GM18517 (cell line): ENCODE measurements at regions not wholly inside any gene's neighbourhood (a gene's known extent, or its start where the extent isn't known, plus 50 kb on each side); places are given as distances from the start of the nearest gene placed in this dataset.
"Not testable (repeated sequence)": the region's sequence is repeated elsewhere in the genome, so short reads cannot be mapped to it uniquely, and the experiment has no call there.

Source experiments
- ATAC-seq: cut with Tn5 transposase; IDR thresholded peaks from one replicate; pipeline ENCODE4 v1.9.1; 2021; ENCODE audit warnings: mild to moderate bottlenecking, moderate library complexity; ENCODE audit not compliant: unreplicated experiment

GRCh38 chr6:139895205-139895793, 520.9 kb upstream of the CITED2 start:
- ATAC-seq, result no peak

- no peak for ATAC-seq
Observed at GRCh38 chr6:139894271-139894670, 519.8 kb upstream of the CITED2 start.

- ATAC-seq, result no peak
Observed at GRCh38 chr6:139891471-139891870, 517.0 kb upstream of the CITED2 start.

GRCh38 chr6:139888681-139889122, 514.3 kb upstream of the CITED2 start:
- no peak for ATAC-seq

- no peak for ATAC-seq
Observed at GRCh38 chr6:139887275-139887674, 512.8 kb upstream of the CITED2 start.

- ATAC-seq, result no peak
Observed at GRCh38 chr6:139886396-139886795, 511.9 kb upstream of the CITED2 start.

GRCh38 chr6:139885909-139886308, 511.5 kb upstream of the CITED2 start:
- no peak for ATAC-seq

- no peak for ATAC-seq
Observed at GRCh38 chr6:139883776-139884175, 509.3 kb upstream of the CITED2 start.

GRCh38 chr6:139882977-139883728, 508.7 kb upstream of the CITED2 start:
- peak; percentile 45 for ATAC-seq

- ATAC-seq, result no peak
Observed at GRCh38 chr6:139882234-139882633, 507.8 kb upstream of the CITED2 start.

GRCh38 chr6:139881728-139882211, 507.3 kb upstream of the CITED2 start:
- ATAC-seq, result peak; percentile 86

- no peak for ATAC-seq
Observed at GRCh38 chr6:139881236-139881635, 506.8 kb upstream of the CITED2 start.

- no peak for ATAC-seq
Observed at GRCh38 chr6:139879823-139880356, 505.4 kb upstream of the CITED2 start.

- not testable (repeated sequence) for ATAC-seq
Observed at GRCh38 chr6:139879241-139879640, 504.8 kb upstream of the CITED2 start.

- no peak for ATAC-seq
Observed at GRCh38 chr6:139877828-139878405, 503.5 kb upstream of the CITED2 start.

GRCh38 chr6:139872665-139873064, 498.2 kb upstream of the CITED2 start:
- no peak for ATAC-seq

- no peak for ATAC-seq
Observed at GRCh38 chr6:139871803-139872510, 497.5 kb upstream of the CITED2 start.

- ATAC-seq, result no peak
Observed at GRCh38 chr6:139871165-139871710, 496.8 kb upstream of the CITED2 start.

- no peak for ATAC-seq
Observed at GRCh38 chr6:139868576-139868975, 494.1 kb upstream of the CITED2 start.

- ATAC-seq, result no peak
Observed at GRCh38 chr6:139863964-139864363, 489.5 kb upstream of the CITED2 start.

- ATAC-seq, result no peak
Observed at GRCh38 chr6:139863346-139863745, 488.9 kb upstream of the CITED2 start.
